Mucosa of descending colon (tissue), 3 donors: ENCODE measurements at regions not wholly inside any gene's neighbourhood (a gene's known extent, or its start where the extent isn't known, plus 50 kb on each side); places are given as distances from the start of the nearest gene placed in this dataset.
A peak's percentile ranks its signal among the peaks of the same experiment; 100 is the strongest.

Source experiments
- ATAC-seq: fragments of 200-7000 bp; cut with Tn5 transposase; one replicate; pipeline ENCODE4 v1.9.1; 2020; ENCODE audit warnings: mild to moderate bottlenecking, moderate library complexity
- DNase-seq, 3 donors: peaks; one replicate each; pipeline ENCODE4 v3.0.0-alpha.2; 2020
- H3K36me3 ChIP-seq: fragments of 200-600 bp; one replicate; pipeline ENCODE4 v1.8.0; 2021; ENCODE audit warnings: low read depth, mild to moderate bottlenecking
- H3K4me1 ChIP-seq: fragments of 200-600 bp; one replicate; pipeline ENCODE4 v1.8.0; 2021; ENCODE audit warnings: low read depth, mild to moderate bottlenecking
- H3K4me3 ChIP-seq: fragments of 200-600 bp; one replicate; pipeline ENCODE4 v1.8.0; 2021; ENCODE audit warnings: mild to moderate bottlenecking
- H3K9me3 ChIP-seq: fragments of 200-600 bp; one replicate; pipeline ENCODE4 v1.8.0; 2021; ENCODE audit warnings: mild to moderate bottlenecking
- intact Hi-C, 2 donors: fragments of 100-400 bp; cut with DNase I in 1 of 2; cut with micrococcal nuclease in 1 of 2; formaldehyde crosslinking; loops; one replicate each; pipeline versions ENCODE4 v1.11.0 to v1.11.1; 2022; cut with DNase I, micrococcal nuclease
- TF ChIP-seq, protein P1 (sequence below): fragments of 200-600 bp; IDR thresholded peaks from one replicate; pipeline ENCODE4 v1.8.0; 2022; ENCODE audit warnings: antibody characterized with exemption, mild to moderate bottlenecking
- donor health status: DM: no; HTN: no; CAD: no; lungs with moderate emphysema.
- donor health status: DM: no; HTN: no; CAD: no.
- donor health status: DM: no; HTN: yes; CAD: no.

DNA sequence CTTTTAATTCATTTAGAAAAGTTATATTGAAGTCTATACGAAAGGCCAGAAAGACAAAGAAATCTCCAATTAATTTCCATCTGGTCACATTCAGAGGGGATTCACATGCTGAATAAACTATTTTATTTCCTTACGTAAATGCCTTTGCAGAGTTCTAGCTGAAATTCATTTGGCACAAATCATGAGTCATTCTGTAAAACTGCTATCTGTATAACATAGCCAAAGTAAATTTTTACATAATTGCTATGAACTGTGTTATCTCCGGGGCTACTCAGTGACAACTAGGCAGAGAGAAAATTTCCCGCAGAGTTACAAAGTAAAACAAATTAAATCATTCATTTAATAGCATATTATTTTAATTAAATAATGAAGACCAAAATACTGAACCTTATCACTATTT lies 463.2 kb upstream of the ADAMTS16 start:
- TF ChIP-seq, protein P1, sequence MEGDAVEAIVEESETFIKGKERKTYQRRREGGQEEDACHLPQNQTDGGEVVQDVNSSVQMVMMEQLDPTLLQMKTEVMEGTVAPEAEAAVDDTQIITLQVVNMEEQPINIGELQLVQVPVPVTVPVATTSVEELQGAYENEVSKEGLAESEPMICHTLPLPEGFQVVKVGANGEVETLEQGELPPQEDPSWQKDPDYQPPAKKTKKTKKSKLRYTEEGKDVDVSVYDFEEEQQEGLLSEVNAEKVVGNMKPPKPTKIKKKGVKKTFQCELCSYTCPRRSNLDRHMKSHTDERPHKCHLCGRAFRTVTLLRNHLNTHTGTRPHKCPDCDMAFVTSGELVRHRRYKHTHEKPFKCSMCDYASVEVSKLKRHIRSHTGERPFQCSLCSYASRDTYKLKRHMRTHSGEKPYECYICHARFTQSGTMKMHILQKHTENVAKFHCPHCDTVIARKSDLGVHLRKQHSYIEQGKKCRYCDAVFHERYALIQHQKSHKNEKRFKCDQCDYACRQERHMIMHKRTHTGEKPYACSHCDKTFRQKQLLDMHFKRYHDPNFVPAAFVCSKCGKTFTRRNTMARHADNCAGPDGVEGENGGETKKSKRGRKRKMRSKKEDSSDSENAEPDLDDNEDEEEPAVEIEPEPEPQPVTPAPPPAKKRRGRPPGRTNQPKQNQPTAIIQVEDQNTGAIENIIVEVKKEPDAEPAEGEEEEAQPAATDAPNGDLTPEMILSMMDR, result no peak
- Histone ChIP-seq H3K36me3 (no peaks in the 10 kb centered on the region), H3K4me3 (no peak overlapping the region), H3K9me3 (peaks cover 29% of the 10 kb centered on the region), H3K4me1 (no peaks in the 10 kb centered on the region)
- intact Hi-C loops, result no loop called here
- ATAC-seq, result no peak
- DNase-seq, result no peak

DNA sequence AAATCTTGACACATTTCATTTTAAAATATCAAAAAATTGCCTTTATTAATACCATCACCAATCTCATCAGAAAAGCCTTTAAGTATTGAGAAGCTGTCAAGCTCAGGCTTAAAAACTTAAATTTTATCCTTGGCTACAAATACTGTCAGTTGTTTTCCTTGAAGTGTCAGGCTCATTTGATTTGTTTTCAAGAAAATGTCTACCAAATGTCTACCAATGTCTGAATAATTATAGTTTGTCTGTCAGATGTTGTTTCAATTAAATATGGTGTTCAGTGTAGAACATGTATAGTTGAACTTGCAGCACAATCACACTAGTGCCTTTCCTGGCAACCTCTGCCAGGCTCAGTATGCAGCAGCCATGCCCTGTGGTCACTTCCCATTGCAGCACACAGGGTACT lies 455.2 kb upstream of the ADAMTS16 start:
- no peak overlapping the region for H3K4me3 ChIP-seq
- intact Hi-C loops, result no loop called here
- ATAC-seq (no peak), DNase-seq (no peak)
- no peaks in the 10 kb centered on the region for H3K4me1 ChIP-seq
- no peaks in the 10 kb centered on the region for H3K36me3 ChIP-seq
- TF ChIP-seq, protein P1, result no peak
- peaks cover 37% of the 10 kb centered on the region for H3K9me3 ChIP-seq

DNA sequence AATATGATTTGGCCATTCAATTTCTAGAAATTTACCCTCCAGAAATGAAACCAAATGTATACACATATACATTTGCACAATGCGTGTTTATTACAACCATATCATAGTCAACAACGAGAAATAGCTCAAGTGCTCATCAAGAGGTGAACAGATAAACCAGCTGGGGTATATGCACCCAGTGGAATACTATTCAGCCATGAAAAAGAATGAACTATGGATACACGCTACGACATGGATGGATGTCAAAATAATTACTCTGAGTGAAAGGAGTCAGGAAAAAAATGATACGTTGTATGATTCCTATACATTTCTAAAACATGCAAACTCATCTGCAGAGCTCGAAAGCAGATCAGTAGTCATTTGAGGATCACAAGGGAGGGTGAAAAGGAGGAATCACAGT lies 441.5 kb upstream of the ADAMTS16 start:
- intact Hi-C loops, result no loop called here
- ATAC-seq (no peak), DNase-seq (no peak)
- TF ChIP-seq, protein P1, result no peak
- H3K4me1 ChIP-seq, result no peaks in the 10 kb centered on the region
- peaks cover 14% of the 10 kb centered on the region for H3K9me3 ChIP-seq
- no peak overlapping the region for H3K4me3 ChIP-seq
- H3K36me3 ChIP-seq, result no peaks in the 10 kb centered on the region

DNA sequence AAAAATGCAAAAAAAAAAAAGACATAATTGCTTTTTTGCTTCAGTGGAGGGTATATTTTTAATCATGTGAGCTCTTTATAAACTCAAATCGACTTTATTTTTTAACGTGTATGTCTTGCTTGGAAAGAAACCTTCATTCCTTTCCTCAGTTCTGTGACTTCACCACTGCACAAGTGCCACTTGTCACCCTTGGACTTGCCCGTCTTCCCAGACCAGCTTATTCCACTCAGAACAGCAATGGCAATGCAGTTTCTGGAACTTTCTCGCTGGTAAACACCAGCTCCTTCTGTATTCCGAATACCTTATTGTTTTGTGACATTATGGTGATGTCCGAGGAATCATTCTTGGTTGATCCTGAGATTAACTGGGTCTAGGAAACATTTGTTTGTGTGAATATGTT lies 440.5 kb upstream of the ADAMTS16 start:
- H3K4me3 ChIP-seq, result no peak overlapping the region
- intact Hi-C loops, result no loop called here
- TF ChIP-seq, protein P1, result no peak
- no peaks in the 10 kb centered on the region for H3K36me3 ChIP-seq
- ATAC-seq (no peak), DNase-seq (no peak)
- no peaks in the 10 kb centered on the region for H3K4me1 ChIP-seq
- peaks cover 8% of the 10 kb centered on the region for H3K9me3 ChIP-seq

DNA sequence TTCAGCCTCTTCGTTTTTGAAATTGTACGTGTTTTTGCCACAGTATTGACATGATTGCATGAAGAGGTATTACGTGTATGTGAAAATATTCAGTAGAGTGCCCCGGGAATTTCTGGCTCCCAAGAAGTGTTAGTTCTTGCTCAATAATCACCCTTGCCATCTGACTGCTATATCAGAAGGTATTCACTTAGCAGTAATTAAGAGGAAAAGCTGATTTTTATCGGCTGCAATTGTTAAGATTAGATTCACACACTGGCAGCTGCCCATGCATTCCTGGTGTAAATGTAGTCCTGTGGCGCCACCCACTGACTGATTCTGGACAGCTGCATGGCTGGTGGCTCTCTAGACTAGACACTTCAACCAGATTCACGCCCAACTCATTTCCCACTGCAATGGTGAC lies 440.1 kb upstream of the ADAMTS16 start:
- no peak overlapping the region for H3K4me3 ChIP-seq
- intact Hi-C loops, result no loop called here
- peaks cover 8% of the 10 kb centered on the region for H3K9me3 ChIP-seq
- H3K36me3 ChIP-seq, result no peaks in the 10 kb centered on the region
- TF ChIP-seq, protein P1, result no peak
- DNase-seq (peak in 1 of 3 donors; percentile 2), ATAC-seq (no peak)
- H3K4me1 ChIP-seq, result no peaks in the 10 kb centered on the region

DNA sequence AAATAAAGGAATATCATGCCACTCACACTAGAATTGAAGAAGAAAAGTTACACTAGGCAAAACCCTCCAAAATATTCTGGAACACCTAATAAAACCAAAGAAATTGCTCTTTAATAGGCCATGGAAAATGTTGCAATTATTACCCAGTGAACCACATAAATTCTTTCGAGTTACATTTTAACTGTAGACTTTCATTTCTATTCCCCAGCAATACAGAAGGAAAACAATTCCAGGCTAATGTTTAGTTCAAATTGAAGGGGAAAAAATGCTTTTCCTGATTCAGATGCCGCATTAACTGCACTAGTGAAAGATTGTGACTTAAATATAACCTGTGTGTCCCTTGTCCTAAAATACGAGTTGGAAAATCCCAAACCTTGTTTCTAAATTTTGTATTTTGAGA lies 439.3 kb upstream of the ADAMTS16 start:
- DNase-seq, result no peak
- intact Hi-C loops, result no loop called here
- TF ChIP-seq, protein P1, result no peak
- Histone ChIP-seq H3K4me1 (no peaks in the 10 kb centered on the region), H3K9me3 (peaks cover 8% of the 10 kb centered on the region), H3K4me3 (no peak overlapping the region), H3K36me3 (no peaks in the 10 kb centered on the region)
- ATAC-seq, result no peak
